ENCODE measurements at regions not wholly inside any gene's neighbourhood (a gene's known extent, or its start where the extent isn't known, plus 50 kb on each side); places are given as distances from the start of the nearest gene placed in this dataset.
"Not testable (repeated sequence)": the region's sequence is repeated elsewhere in the genome, so short reads cannot be mapped to it uniquely, and the experiment has no call there.

GRCh38 chr15:29978411-29979382 is 104.1 kb upstream of the GOLGA8J start:
- POLR2A ChIA-PET = no interaction called here
- no peaks in the 10 kb centered on the region for H3K9me2 ChIP-seq
- H3K27ac ChIP-seq (ENCODE audit: low read depth in 2 of 2, low read length in 1 of 2) = no peak overlapping the region
- H3F3A ChIP-seq (replicated peaks; ENCODE audit: insufficient read depth) = no peaks in the 10 kb centered on the region
- H3K36me3 ChIP-seq (replicated peaks in 1 of 2; ENCODE audit: control insufficient read depth in 1 of 2, insufficient read depth in 2 of 2, low read length in 1 of 2) = no peaks in the 10 kb centered on the region
- no peak overlapping the region for H3K9ac ChIP-seq
- H3K9me3 ChIP-seq = no peaks in the 10 kb centered on the region
- CTCF ChIA-PET = no interaction called here
- H3K4me1 ChIP-seq (ENCODE audit: control insufficient read depth in 1 of 2, insufficient read depth in 2 of 2, low read depth in 1 of 2, low read length in 1 of 2) = no peaks in the 10 kb centered on the region
- no peak overlapping the region for H3K4me2 ChIP-seq
- WGBS (ENCODE audit: low lambda C conversion rate) = 47% methylated on average over 8 of the region's 8 CpGs
- DNase-seq = no peak
- H2AFZ ChIP-seq (ENCODE audit: low read depth) = no peak overlapping the region
- no peaks in the 10 kb centered on the region for H3K79me2 ChIP-seq (ENCODE audit: insufficient read depth)
- TF ChIP-seq POLR2AphosphoS5 (IDR thresholded peaks at IDR 0.05; ENCODE audit: low read depth, low read length) (no peak), RXRA (IDR thresholded peaks at IDR 0.05; ENCODE audit: borderline replicate concordance, low read depth) (no peak), FOXJ3 (CRISPR knock-in tag; IDR thresholded peaks at IDR 0.05) (no peak), FOXM1 (IDR thresholded peaks at IDR 0.05; ENCODE audit: low read depth) (no peak), ELF1 (IDR thresholded peaks at IDR 0.05) (no peak), MXI1 (IDR thresholded peaks at IDR 0.05; ENCODE audit: low read depth, low read length) (no peak), RFX5 (IDR thresholded peaks at IDR 0.05; ENCODE audit: low read length) (no peak), SMC3 (IDR thresholded peaks at IDR 0.05; ENCODE audit: low read depth, low read length) (no peak), GABPA (IDR thresholded peaks at IDR 0.05; ENCODE audit: low read depth) (no peak), TCF12 (IDR thresholded peaks at IDR 0.05) (no peak), FOSL2 (IDR thresholded peaks at IDR 0.05; ENCODE audit: borderline replicate concordance, low read depth) (no peak), USF1 (IDR thresholded peaks at IDR 0.05; ENCODE audit: borderline replicate concordance, low read depth) (no peak), EZH2phosphoT487 (IDR thresholded peaks at IDR 0.05; ENCODE audit: borderline replicate concordance, low read depth) (no peak), EP300 (IDR thresholded peaks at IDR 0.05; ENCODE audit: borderline replicate concordance in 1 of 2, low read depth in 1 of 2, low read length in 1 of 2) (no peak)
- TF ChIP-seq, protein P1, sequence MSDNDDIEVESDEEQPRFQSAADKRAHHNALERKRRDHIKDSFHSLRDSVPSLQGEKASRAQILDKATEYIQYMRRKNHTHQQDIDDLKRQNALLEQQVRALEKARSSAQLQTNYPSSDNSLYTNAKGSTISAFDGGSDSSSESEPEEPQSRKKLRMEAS (IDR thresholded peaks at IDR 0.05; ENCODE audit: low read depth) = no peak
- no peaks in the 10 kb centered on the region for H4K20me1 ChIP-seq (ENCODE audit: insufficient read depth)
- H3K27me3 ChIP-seq (ENCODE audit: insufficient read depth) = no peaks in the 10 kb centered on the region
- H3K4me3 ChIP-seq (ENCODE audit: low read depth in 2 of 2, low read length in 1 of 2) = no peak overlapping the region

DNA sequence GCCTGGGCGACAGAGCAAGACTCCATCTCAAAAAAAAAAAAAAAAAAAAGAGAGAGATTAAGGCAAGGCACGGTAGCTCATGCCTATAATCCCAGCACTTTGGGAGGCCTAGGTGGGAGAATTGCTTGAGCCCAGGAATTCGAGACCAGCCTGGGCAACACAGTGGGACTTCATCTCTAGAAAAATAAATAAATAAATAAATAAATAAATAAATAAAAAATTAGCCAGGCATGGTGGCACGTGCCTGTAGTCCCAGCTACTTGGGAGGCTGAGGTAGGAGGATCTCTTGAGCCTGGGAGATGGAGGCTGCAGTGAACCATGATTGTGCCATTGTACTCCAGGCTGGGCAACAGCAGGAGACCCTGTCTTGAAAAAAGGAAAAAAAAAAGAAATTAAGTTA is 108.7 kb upstream of the GOLGA8J start:
- CTCF ChIA-PET; H3K36me3 ChIP-seq (replicated peaks in 1 of 2; ENCODE audit: control insufficient read depth in 1 of 2, insufficient read depth in 2 of 2, low read length in 1 of 2); H3F3A ChIP-seq (replicated peaks; ENCODE audit: insufficient read depth); H4K20me1 ChIP-seq (ENCODE audit: insufficient read depth); H2AFZ ChIP-seq (ENCODE audit: low read depth); DNase-seq; H3K4me1 ChIP-seq (ENCODE audit: control insufficient read depth in 1 of 2, insufficient read depth in 2 of 2, low read depth in 1 of 2, low read length in 1 of 2); H3K27ac ChIP-seq (ENCODE audit: low read depth in 2 of 2, low read length in 1 of 2); H3K9ac ChIP-seq; H3K4me2 ChIP-seq; H3K9me2 ChIP-seq; H3K4me3 ChIP-seq (ENCODE audit: low read depth in 2 of 2, low read length in 1 of 2); H3K79me2 ChIP-seq (ENCODE audit: insufficient read depth); H3K9me3 ChIP-seq: not testable (repeated sequence)
- 44% methylated on average over 4 of the region's 4 CpGs for WGBS (ENCODE audit: low lambda C conversion rate)
- POLR2A ChIA-PET = interaction anchor here (0.7 kb wide), 1 partner anchor 853 kb away, joined by 3 read pairs; no protein-coding TSS in a partner anchor
- peaks cover 10% of the 10 kb centered on the region for H3K27me3 ChIP-seq (ENCODE audit: insufficient read depth)
